ENCODE measurements at regions not wholly inside any gene's neighbourhood (a gene's known extent, or its start where the extent isn't known, plus 50 kb on each side); places are given as distances from the start of the nearest gene placed in this dataset.

- Mint-ChIP-seq H3K36me3 (no peaks in the 10 kb centered on the region), H3K9me3 (no peaks in the 10 kb centered on the region), H3K27me3 (no peaks in the 10 kb centered on the region), H3K27ac (no peak overlapping the region), H3K4me3 (no peak overlapping the region), H3K4me1 (peaks cover 6% of the 10 kb centered on the region)
- DNase-seq, result no peak
- CTCF ChIA-PET, result interaction anchor here (0.7 kb wide), 1 partner anchor 10 kb away, joined by 3 read pairs; no protein-coding TSS in a partner anchor
Observed at GRCh38 chr5:53180991-53181390, 71.4 kb upstream of the MOCS2 start.

- Mint-ChIP-seq H3K27ac (no peak overlapping the region), H3K27me3 (no peaks in the 10 kb centered on the region), H3K9me3 (no peaks in the 10 kb centered on the region), H3K36me3 (no peaks in the 10 kb centered on the region), H3K4me1 (peaks cover 6% of the 10 kb centered on the region), H3K4me3 (no peak overlapping the region)
- DNase-seq, result no peak
- CTCF ChIA-PET, result no interaction called here
Observed at GRCh38 chr5:53183880-53184279, 74.3 kb upstream of the MOCS2 start.

DNA sequence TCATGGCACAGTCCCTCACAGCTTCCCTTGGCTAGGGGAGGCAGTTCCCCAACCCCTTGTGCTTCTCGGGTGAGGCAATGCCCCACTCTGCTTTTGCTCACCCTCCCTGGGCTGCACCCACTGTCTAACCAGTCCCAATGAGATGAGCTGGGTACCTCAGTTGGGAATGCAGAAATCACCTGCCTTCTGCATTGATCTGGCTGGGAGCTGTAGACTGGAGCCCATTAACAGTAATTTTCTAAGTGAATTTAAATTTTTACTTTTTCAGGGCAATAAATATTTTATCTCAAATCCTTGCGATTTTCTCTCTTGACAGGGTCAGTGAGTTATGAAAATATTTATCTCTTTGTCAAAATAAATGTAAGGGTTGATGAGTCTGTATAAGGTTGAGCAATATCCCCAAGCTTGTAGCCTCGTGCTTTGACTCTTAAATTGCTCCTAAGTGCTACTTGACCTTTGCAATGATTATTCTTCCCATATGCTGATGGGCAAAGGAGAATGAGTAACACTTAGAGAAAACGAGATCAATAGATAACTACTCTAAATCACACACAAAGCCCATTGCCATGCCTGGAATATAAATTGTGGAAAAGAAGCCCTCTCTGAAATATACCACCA, 82.1 kb upstream of the MOCS2 start:
- no peak for DNase-seq
- Mint-ChIP-seq H3K4me3 (no peak overlapping the region), H3K27ac (no peak overlapping the region), H3K9me3 (no peaks in the 10 kb centered on the region), H3K27me3 (peaks cover 20% of the 10 kb centered on the region), H3K36me3 (no peaks in the 10 kb centered on the region), H3K4me1 (no peaks in the 10 kb centered on the region)
- CTCF ChIA-PET, result no interaction called here

DNA sequence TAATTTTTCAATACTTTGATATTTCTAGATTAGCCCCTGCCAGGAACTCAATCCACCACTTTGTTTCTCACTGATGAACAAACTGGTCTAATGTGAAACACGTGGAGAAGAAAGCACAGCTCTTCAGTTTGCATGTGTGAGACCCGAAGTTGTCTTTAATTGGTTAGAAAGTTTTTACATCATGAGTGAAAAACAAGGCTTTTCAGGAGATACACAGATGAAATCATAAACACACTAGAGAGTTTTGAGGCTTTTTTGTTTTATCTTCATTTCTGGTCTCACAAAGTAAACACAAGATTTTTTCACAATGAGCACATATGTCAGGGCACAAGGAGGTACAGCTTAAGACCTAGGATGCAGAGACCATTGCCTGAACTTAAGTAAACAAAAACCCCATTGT, 84.5 kb upstream of the MOCS2 start:
- no peak overlapping the region for H3K4me3 Mint-ChIP-seq
- no peak for DNase-seq
- H3K27ac Mint-ChIP-seq, result no peak overlapping the region
- no peaks in the 10 kb centered on the region for H3K9me3 Mint-ChIP-seq
- no peaks in the 10 kb centered on the region for H3K4me1 Mint-ChIP-seq
- CTCF ChIA-PET, result no interaction called here
- peaks cover 22% of the 10 kb centered on the region for H3K27me3 Mint-ChIP-seq
- no peaks in the 10 kb centered on the region for H3K36me3 Mint-ChIP-seq

DNA sequence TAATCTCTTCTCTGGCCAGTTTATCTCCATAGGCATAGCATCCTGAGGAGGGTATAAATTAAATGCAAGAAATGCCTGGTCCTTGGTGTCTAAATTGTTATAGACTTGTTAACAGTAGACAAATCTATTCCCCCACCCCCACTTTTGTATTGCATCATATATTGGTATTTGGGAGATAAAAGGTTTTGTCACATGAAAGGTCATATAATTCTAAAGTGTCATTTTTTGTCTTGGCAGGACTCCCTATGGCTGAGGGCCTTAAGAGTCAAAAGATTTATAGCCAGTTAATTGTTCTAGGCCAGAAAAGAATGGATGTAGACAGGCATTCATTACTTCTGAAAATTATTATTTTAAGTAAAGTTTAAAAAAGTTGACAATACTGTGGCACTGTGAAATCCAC, 90.3 kb upstream of the MOCS2 start:
- peaks cover 12% of the 10 kb centered on the region for H3K27me3 Mint-ChIP-seq
- H3K4me3 Mint-ChIP-seq, result no peak overlapping the region
- CTCF ChIA-PET, result interaction anchor here (0.7 kb wide), 1 partner anchor 252 kb away, joined by 3 read pairs; no protein-coding TSS in a partner anchor
- no peaks in the 10 kb centered on the region for H3K4me1 Mint-ChIP-seq
- DNase-seq, result no peak
- no peak overlapping the region for H3K27ac Mint-ChIP-seq
- H3K9me3 Mint-ChIP-seq, result no peaks in the 10 kb centered on the region
- H3K36me3 Mint-ChIP-seq, result no peaks in the 10 kb centered on the region

DNA sequence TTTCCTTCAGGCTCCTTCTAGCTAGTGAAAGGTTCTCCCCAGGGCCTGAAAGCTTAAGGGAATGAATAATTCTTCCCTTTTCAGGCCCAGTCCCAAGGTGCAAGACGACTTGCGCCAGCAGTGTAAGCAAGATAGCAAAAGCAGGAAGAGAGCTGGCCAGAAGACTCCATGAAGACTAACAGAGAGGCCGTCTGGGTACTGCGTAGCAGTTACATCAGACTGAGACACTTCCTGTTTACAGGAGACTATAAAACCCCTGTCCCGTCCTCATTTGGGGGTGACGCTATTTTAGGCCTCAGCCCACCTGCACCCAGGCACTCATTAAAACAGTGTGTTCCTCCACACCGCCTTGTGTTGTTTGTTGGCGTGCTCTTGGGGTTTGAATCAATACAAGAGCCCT, 90.7 kb upstream of the MOCS2 start:
- H3K27ac Mint-ChIP-seq, result no peak overlapping the region
- DNase-seq, result no peak
- no peaks in the 10 kb centered on the region for H3K36me3 Mint-ChIP-seq
- CTCF ChIA-PET, result interaction anchor here (0.7 kb wide), 1 partner anchor 253 kb away, joined by 3 read pairs; no protein-coding TSS in a partner anchor
- no peaks in the 10 kb centered on the region for H3K9me3 Mint-ChIP-seq
- no peaks in the 10 kb centered on the region for H3K4me1 Mint-ChIP-seq
- H3K27me3 Mint-ChIP-seq, result peaks cover 10% of the 10 kb centered on the region
- H3K4me3 Mint-ChIP-seq, result no peak overlapping the region

- DNase-seq, result no peak
- no peaks in the 10 kb centered on the region for H3K4me1 Mint-ChIP-seq
- CTCF ChIA-PET, result no interaction called here
- peaks cover 5% of the 10 kb centered on the region for H3K27me3 Mint-ChIP-seq
- H3K27ac Mint-ChIP-seq, result no peak overlapping the region
- H3K36me3 Mint-ChIP-seq, result no peaks in the 10 kb centered on the region
- no peak overlapping the region for H3K4me3 Mint-ChIP-seq
- no peaks in the 10 kb centered on the region for H3K9me3 Mint-ChIP-seq
Observed at GRCh38 chr5:53201746-53202145, 92.2 kb upstream of the MOCS2 start.

- no peak overlapping the region for H3K4me3 Mint-ChIP-seq
- no peaks in the 10 kb centered on the region for H3K9me3 Mint-ChIP-seq
- CTCF ChIA-PET, result no interaction called here
- no peaks in the 10 kb centered on the region for H3K4me1 Mint-ChIP-seq
- H3K27ac Mint-ChIP-seq, result no peak overlapping the region
- no peak for DNase-seq
- peaks cover 5% of the 10 kb centered on the region for H3K27me3 Mint-ChIP-seq
- no peaks in the 10 kb centered on the region for H3K36me3 Mint-ChIP-seq
Observed at GRCh38 chr5:53206562-53206961, 97.0 kb upstream of the MOCS2 start.

- H3K9me3 Mint-ChIP-seq, result no peaks in the 10 kb centered on the region
- no peak overlapping the region for H3K4me3 Mint-ChIP-seq
- no peaks in the 10 kb centered on the region for H3K36me3 Mint-ChIP-seq
- DNase-seq, result no peak
- CTCF ChIA-PET, result no interaction called here
- H3K4me1 Mint-ChIP-seq, result no peaks in the 10 kb centered on the region
- H3K27me3 Mint-ChIP-seq, result peaks cover 5% of the 10 kb centered on the region
- H3K27ac Mint-ChIP-seq, result no peak overlapping the region
Observed at GRCh38 chr5:53211799-53212198, 102.2 kb upstream of the MOCS2 start.

DNA sequence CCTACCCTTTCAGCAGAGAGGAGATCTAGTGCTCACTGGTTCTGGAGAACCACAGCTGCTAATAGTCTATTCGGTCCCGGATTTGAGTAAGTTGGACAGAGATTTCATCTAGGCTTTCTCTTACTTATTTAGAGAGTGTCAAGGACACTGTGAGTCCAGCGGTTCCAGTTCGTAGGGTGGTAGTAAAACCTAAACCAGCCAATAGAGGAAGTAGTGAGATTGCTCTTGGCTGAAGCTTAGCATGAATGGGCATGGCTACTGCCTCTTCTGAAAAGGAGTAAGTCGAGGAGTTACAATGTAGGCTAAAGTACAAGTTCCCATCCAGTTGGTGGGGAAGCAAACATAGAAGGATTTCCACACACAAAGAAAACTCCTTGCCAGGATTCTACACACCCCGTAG, 109.6 kb upstream of the MOCS2 start:
- CTCF ChIA-PET, result no interaction called here
- DNase-seq, result no peak
- H3K36me3 Mint-ChIP-seq, result no peaks in the 10 kb centered on the region
- no peaks in the 10 kb centered on the region for H3K9me3 Mint-ChIP-seq
- no peak overlapping the region for H3K4me3 Mint-ChIP-seq
- no peak overlapping the region for H3K27ac Mint-ChIP-seq
- H3K4me1 Mint-ChIP-seq, result no peaks in the 10 kb centered on the region
- H3K27me3 Mint-ChIP-seq, result peaks cover 4% of the 10 kb centered on the region

GRCh38 chr5:53219610-53220009, 110.1 kb upstream of the MOCS2 start:
- CTCF ChIA-PET, result no interaction called here
- no peak overlapping the region for H3K4me3 Mint-ChIP-seq

DNA sequence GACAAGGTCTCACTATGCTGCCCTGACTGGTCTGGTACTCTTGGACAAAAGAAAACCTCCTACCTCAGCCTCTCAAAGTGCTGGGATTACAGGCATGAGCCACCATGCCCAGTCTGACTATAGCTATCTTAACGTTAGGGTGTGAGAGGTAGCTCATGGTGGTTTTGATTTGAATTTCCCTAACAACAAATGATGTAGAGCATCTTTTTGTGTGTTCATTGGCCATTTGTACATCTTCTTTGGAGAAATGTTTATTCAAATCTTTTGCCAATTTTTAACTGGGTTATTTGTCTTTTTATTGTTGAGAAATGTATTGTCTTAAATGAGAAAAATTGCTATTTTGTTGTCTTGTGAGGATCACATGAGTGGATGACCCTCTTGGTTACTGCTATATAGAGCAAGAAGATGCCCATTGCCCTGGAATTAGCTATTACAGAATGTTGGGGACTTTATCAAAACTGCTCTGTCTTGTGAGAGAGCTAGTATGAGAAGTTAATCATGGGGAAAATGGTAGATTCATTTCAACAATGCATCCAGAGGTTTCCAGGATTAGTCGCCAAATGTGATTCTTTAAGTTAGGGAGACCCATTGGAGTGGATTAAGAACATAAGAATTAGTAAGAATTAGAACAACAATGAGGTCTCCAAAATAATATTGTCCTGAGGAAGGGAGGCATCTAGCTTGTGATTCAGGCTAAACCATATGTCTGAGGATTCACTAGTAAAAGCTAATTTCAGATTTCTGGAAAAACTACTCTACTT, 124.3 kb upstream of the MOCS2 start:
- CTCF ChIA-PET, result no interaction called here
- H3K4me1 Mint-ChIP-seq, result no peaks in the 10 kb centered on the region
- no peak for DNase-seq
- H3K27me3 Mint-ChIP-seq, result no peaks in the 10 kb centered on the region
- H3K27ac Mint-ChIP-seq, result no peak overlapping the region
- no peaks in the 10 kb centered on the region for H3K36me3 Mint-ChIP-seq
- no peak overlapping the region for H3K4me3 Mint-ChIP-seq
- H3K9me3 Mint-ChIP-seq, result no peaks in the 10 kb centered on the region

More at GRCh38 chr5:53219610-53220009, 110.1 kb upstream of the MOCS2 start:
- Mint-ChIP-seq H3K36me3 (no peaks in the 10 kb centered on the region), H3K9me3 (no peaks in the 10 kb centered on the region), H3K4me1 (no peaks in the 10 kb centered on the region), H3K27me3 (peaks cover 4% of the 10 kb centered on the region), H3K27ac (no peak overlapping the region)
- DNase-seq, result no peak

GRCh38 chr5:53236683-53237082, 127.1 kb upstream of the MOCS2 start:
- Mint-ChIP-seq H3K27ac (no peak overlapping the region), H3K36me3 (no peaks in the 10 kb centered on the region), H3K9me3 (no peaks in the 10 kb centered on the region), H3K27me3 (peaks cover 6% of the 10 kb centered on the region), H3K4me3 (no peak overlapping the region), H3K4me1 (no peaks in the 10 kb centered on the region)
- CTCF ChIA-PET, result interaction anchor here (1.1 kb wide), 1 partner anchor 288 kb away, joined by 3 read pairs; no protein-coding TSS in a partner anchor
- no peak for DNase-seq

DNA sequence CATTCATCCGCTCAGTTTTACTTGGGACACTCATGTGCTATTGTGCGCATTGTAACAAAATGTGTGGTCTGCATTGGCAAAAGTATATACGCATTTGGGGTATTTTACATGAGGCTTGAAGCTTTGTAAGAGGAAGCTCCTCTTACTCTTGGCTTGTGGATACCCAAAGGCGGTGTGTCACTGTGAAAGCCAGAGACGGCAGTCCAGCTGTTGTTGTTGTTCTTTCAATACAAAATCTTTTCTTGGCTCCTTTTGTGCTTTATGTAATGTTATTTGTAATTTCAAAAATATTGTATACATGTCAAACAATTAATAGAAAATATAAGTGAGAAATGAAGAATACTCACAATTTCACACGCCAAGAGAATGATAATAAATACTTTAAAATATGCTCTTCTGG, 128.3 kb upstream of the MOCS2 start:
- peaks cover 6% of the 10 kb centered on the region for H3K27me3 Mint-ChIP-seq
- CTCF ChIA-PET, result no interaction called here
- H3K4me3 Mint-ChIP-seq, result no peak overlapping the region
- no peak overlapping the region for H3K27ac Mint-ChIP-seq
- H3K36me3 Mint-ChIP-seq, result no peaks in the 10 kb centered on the region
- H3K4me1 Mint-ChIP-seq, result no peaks in the 10 kb centered on the region
- no peak for DNase-seq
- no peaks in the 10 kb centered on the region for H3K9me3 Mint-ChIP-seq

DNA sequence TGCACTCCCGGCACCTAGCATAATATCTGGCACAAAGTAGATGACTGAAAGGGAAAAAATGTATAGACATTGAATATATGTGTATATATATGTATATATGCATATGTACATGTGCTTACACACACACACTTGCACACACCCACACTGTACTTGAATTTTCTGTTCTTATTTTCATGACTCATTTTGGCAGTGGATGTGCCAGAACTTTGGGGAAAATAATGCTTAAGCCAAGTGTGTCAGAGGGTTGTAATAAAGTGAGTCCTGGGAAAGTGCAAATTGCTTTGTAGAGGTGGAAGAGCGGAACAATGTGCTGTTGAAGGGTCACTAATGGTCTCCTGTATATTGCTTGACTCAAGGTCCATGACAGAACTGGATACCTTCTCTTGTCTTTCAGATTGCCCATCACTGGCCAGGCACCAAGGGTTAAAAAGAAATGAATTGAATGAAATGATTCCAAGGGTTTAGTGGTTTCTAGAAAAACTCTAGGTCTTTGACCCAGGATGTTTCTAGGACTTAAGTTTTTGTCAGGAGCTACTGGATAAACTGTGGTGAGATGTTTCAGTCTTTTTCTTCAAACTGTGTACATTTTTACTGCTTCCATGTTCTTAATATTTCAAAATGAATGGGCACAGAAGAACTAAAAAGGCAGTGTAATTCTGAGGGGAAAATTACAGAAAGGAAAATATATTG, 129.9 kb upstream of the MOCS2 start:
- H3K4me3 Mint-ChIP-seq, result no peak overlapping the region
- no peaks in the 10 kb centered on the region for H3K4me1 Mint-ChIP-seq
- CTCF ChIA-PET, result no interaction called here

More for the DNA sequence above, 129.9 kb upstream of the MOCS2 start:
- no peak overlapping the region for H3K27ac Mint-ChIP-seq
- DNase-seq, result no peak
- H3K36me3 Mint-ChIP-seq, result no peaks in the 10 kb centered on the region
- peaks cover 6% of the 10 kb centered on the region for H3K27me3 Mint-ChIP-seq
- no peaks in the 10 kb centered on the region for H3K9me3 Mint-ChIP-seq

Data from activated naive CD4-positive, alpha-beta T cell treated with anti-CD3 and anti-CD28 coated beads, Interleukin-2, amount 10 ng/mL, durations not matched to agents 7 days and 5 days (primary cell).